Psoas muscle (tissue), 7 donors: ENCODE measurements at regions not wholly inside any gene's neighbourhood (a gene's known extent, or its start where the extent isn't known, plus 50 kb on each side); places are given as distances from the start of the nearest gene placed in this dataset.

ENCODE experiments used
- ATAC-seq, 4 donors: fragments of 200-7000 bp; cut with Tn5 transposase; one replicate each; pipeline ENCODE4 v1.9.1; 2020; ENCODE audit warnings: moderate library complexity in 3 of 4, mild to moderate bottlenecking in 2 of 4
- DNase-seq, 2 donors: peaks; one replicate each; pipeline ENCODE4 v3.0.0-alpha.2; 2020
- H3K27ac ChIP-seq: fragments of 200-600 bp; one replicate; pipeline ENCODE4 v1.8.0; 2022
- H3K27me3 ChIP-seq, 3 donors: fragments of 200-600 bp in 1 of 3; one replicate each; pipeline versions ENCODE4 v1.6.1 to v1.8.0; 2013 to 2022; ENCODE audit warnings: low read length in 2 of 3, mild to moderate bottlenecking in 2 of 3, moderate library complexity in 1 of 3; ENCODE audit not compliant: insufficient read depth in 3 of 3
- H3K36me3 ChIP-seq, 2 donors: fragments of 200-600 bp in 1 of 2; one replicate each; pipeline versions ENCODE4 v1.6.1 to v1.8.0; 2013 to 2022; ENCODE audit warnings: low read depth in 1 of 2, mild to moderate bottlenecking in 1 of 2, moderate library complexity in 1 of 2; ENCODE audit not compliant: insufficient read depth in 1 of 2
- H3K4me1 ChIP-seq: fragments of 200-600 bp; one replicate; pipeline ENCODE4 v1.8.0; 2022
- H3K4me3 ChIP-seq: fragments of 200-600 bp; one replicate; pipeline ENCODE4 v1.8.0; 2022; ENCODE audit warnings: mild to moderate bottlenecking
- H3K9me3 ChIP-seq: fragments of 200-600 bp; one replicate; pipeline ENCODE4 v1.8.0; 2022
- CTCF ChIP-seq: fragments of 200-600 bp; IDR thresholded peaks from one replicate; pipeline ENCODE4 v1.8.0; 2022; ENCODE audit warnings: antibody characterized with exemption
- WGBS, 3 donors: extraction: QIAGEN DNeasy Blood & Tissue Kit; methylation state at CpG; one replicate each; pipeline versions ENCODE4 v1.1.6 to v1.1.7; 2013; 5-methylcytosine and 5-hydroxymethylcytosine counted together
- intact Hi-C, 2 donors: fragments of 100-400 bp; cut with DNase I; formaldehyde crosslinking; loops; one replicate each; pipeline versions ENCODE4 v1.11.0 to v1.14.2; 2022
- donor health status: healthy with polysubstance abuse.
- donor health status: DM: no; HTN: no; CAD: no; lungs with moderate emphysema.
- donor health status: Bipolar disorder and iron deficiency.
- donor health status: healthy.
- donor health status: DM: yes; HTN: yes; CAD: no.
- donor health status: DM: no; HTN: no; CAD: no.
- donor health status: DM: yes; HTN: yes; CAD: no.

DNA sequence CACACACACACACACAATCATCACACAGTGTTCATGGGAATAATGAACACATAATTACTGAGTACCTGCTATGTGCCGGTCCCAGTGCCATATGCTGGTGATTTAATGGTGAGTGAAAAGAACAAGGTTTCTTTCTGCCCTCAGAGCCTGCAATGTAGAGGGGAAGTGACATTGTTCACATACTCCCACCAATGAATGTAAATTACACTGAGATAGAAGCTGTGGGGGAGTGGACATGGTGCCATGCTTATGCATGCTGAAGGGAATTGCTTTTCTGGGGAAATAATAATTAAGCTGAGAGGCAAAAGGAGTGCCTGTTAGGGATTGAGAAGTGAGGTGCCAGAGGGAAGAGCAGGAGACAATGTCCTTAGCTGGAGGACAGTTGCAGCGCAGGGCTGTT, 175.1 kb downstream of the MFSD1 start:
- H3K36me3 ChIP-seq, result no peaks in the 10 kb centered on the region
- DNase-seq (no peak), ATAC-seq (no peak)
- WGBS, 3 donors, result 65 to 75% (median 67%) methylated on average over 2 of the region's 2 CpGs
- H3K27me3 ChIP-seq, result no peaks in the 10 kb centered on the region
- H3K27ac ChIP-seq, result no peak overlapping the region
- intact Hi-C loops, result no loop called here
- H3K9me3 ChIP-seq, result no peaks in the 10 kb centered on the region
- H3K4me1 ChIP-seq, result no peaks in the 10 kb centered on the region
- no peak overlapping the region for H3K4me3 ChIP-seq
- TF ChIP-seq CTCF, result no peak

- Histone ChIP-seq H3K4me1 (no peaks in the 10 kb centered on the region), H3K9me3 (no peaks in the 10 kb centered on the region), H3K36me3 (no peaks in the 10 kb centered on the region), H3K4me3 (no peak overlapping the region), H3K27ac (no peak overlapping the region), H3K27me3 (no peaks in the 10 kb centered on the region)
- DNase-seq (no peak), ATAC-seq (no peak)
- intact Hi-C loops, result no loop called here
- no peak for TF ChIP-seq CTCF
- WGBS, 3 donors, result 44 to 51% (median 48%) methylated on average over 4 of the region's 4 CpGs
Measured at GRCh38 chr3:158977497-158977896, 175.6 kb downstream of the MFSD1 start.

GRCh38 chr3:158983216-158984099, 181.6 kb downstream of the MFSD1 start:
- 65 to 67% (median 65%) methylated on average over 5 of the region's 5 CpGs for WGBS, 3 donors

GRCh38 chr3:158991146-158991705, 189.4 kb downstream of the MFSD1 start:
- H3K36me3 ChIP-seq, result no peaks in the 10 kb centered on the region
- DNase-seq, result no peak
- peaks cover 7% of the 10 kb centered on the region for H3K9me3 ChIP-seq
- H3K4me3 ChIP-seq, result no peak overlapping the region
- no peak for ATAC-seq
- intact Hi-C loops, result no loop called here
- 43 to 59% (median 44%) methylated on average over 6 of the region's 6 CpGs for WGBS, 3 donors
- H3K27me3 ChIP-seq, result no peaks in the 10 kb centered on the region
- no peak overlapping the region for H3K27ac ChIP-seq
- no peaks in the 10 kb centered on the region for H3K4me1 ChIP-seq
- TF ChIP-seq CTCF, result no peak

More at GRCh38 chr3:158983216-158984099, 181.6 kb downstream of the MFSD1 start:
- DNase-seq, result no peak
- no peak overlapping the region for H3K4me3 ChIP-seq
- no peaks in the 10 kb centered on the region for H3K27me3 ChIP-seq
- no peak overlapping the region for H3K27ac ChIP-seq
- ATAC-seq, result no peak
- no peak for TF ChIP-seq CTCF
- H3K36me3 ChIP-seq, result no peaks in the 10 kb centered on the region
- no peaks in the 10 kb centered on the region for H3K4me1 ChIP-seq
- intact Hi-C loops, result no loop called here
- peaks cover 8% of the 10 kb centered on the region for H3K9me3 ChIP-seq
